Esophagus (tissue), 2 donors: ENCODE measurements at regions not wholly inside any gene's neighbourhood (a gene's known extent, or its start where the extent isn't known, plus 50 kb on each side); places are given as distances from the start of the nearest gene placed in this dataset.

Source experiments
- H3K27ac ChIP-seq, 2 donors: one replicate each; pipeline ENCODE4 v1.5.1; 2013; ENCODE audit warnings: low read depth in 2 of 2, mild to moderate bottlenecking in 2 of 2, inconsistent platforms in 1 of 2, low read length in 1 of 2, moderate library complexity in 1 of 2
- H3K27me3 ChIP-seq, 2 donors: one replicate each; pipeline ENCODE4 v1.6.1; 2013; ENCODE audit warnings: low read length in 2 of 2, control low read depth in 1 of 2, mild to moderate bottlenecking in 1 of 2; ENCODE audit not compliant: insufficient read depth in 2 of 2, control insufficient read depth in 1 of 2
- H3K36me3 ChIP-seq, 2 donors: one replicate each; pipeline ENCODE4 v1.6.1; 2013; ENCODE audit warnings: low read length in 1 of 2; ENCODE audit not compliant: control insufficient read depth in 2 of 2, insufficient read depth in 2 of 2
- H3K4me1 ChIP-seq, 2 donors: one replicate each; pipeline ENCODE4 v1.6.1; 2013; ENCODE audit warnings: low read length in 1 of 2; ENCODE audit not compliant: control insufficient read depth in 2 of 2, insufficient read depth in 2 of 2
- H3K4me3 ChIP-seq, 2 donors: one replicate each; pipeline ENCODE4 v1.5.1; 2013; ENCODE audit warnings: low read length in 2 of 2, mild to moderate bottlenecking in 2 of 2, low read depth in 1 of 2, moderate library complexity in 1 of 2
- H3K9me3 ChIP-seq, 2 donors: one replicate each; pipeline ENCODE4 v1.6.1; 2013; ENCODE audit warnings: mild to moderate bottlenecking in 2 of 2, low read depth in 1 of 2, low read length in 1 of 2, moderate library complexity in 1 of 2; ENCODE audit not compliant: control insufficient read depth in 2 of 2, insufficient read depth in 1 of 2
- WGBS, 2 donors: extraction: QIAGEN DNeasy Blood & Tissue Kit; methylation state at CpG; one replicate each; pipeline ENCODE4 v1.1.7; 2013; 5-methylcytosine and 5-hydroxymethylcytosine counted together
- donor health status: healthy with polysubstance abuse.
- donor health status: Bipolar disorder and iron deficiency.

GRCh38 chr3:159209459-159209858, 407.6 kb downstream of the MFSD1 start:
- WGBS, 2 donors = 74 to 76% methylated on average over 4 of the region's 4 CpGs

DNA sequence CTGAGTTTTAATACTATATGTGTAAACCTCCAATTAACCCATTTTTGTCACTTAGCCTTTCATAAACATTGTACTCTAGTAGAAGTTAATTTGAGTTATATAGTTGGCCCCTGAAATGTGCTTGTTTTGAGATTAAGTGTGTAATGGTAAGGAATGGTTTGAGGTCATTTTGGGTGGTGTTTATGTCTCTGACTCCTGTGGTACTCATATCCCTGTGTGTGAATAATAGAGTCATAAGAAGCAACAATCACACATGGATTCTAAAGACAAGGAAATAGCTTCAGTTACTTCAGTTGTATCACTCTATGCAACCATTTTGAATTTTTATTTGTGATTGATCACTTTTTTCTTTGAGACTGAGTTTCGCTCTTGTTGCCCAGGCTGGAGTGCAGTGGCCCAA, 408.5 kb downstream of the MFSD1 start:
- H3K4me1 ChIP-seq = no peaks in the 10 kb centered on the region
- no peak overlapping the region for H3K27ac ChIP-seq
- no peaks in the 10 kb centered on the region for H3K27me3 ChIP-seq
- no peaks in the 10 kb centered on the region for H3K9me3 ChIP-seq
- H3K36me3 ChIP-seq = no peaks in the 10 kb centered on the region
- H3K4me3 ChIP-seq = no peak overlapping the region
- 80 to 92% methylated on average over 1 of the region's 1 CpG for WGBS, 2 donors

More at GRCh38 chr3:159209459-159209858, 407.6 kb downstream of the MFSD1 start:
- Histone ChIP-seq H3K4me3 (no peak overlapping the region), H3K27ac (no peak overlapping the region), H3K9me3 (no peaks in the 10 kb centered on the region), H3K4me1 (no peaks in the 10 kb centered on the region), H3K27me3 (no peaks in the 10 kb centered on the region), H3K36me3 (no peaks in the 10 kb centered on the region)

DNA sequence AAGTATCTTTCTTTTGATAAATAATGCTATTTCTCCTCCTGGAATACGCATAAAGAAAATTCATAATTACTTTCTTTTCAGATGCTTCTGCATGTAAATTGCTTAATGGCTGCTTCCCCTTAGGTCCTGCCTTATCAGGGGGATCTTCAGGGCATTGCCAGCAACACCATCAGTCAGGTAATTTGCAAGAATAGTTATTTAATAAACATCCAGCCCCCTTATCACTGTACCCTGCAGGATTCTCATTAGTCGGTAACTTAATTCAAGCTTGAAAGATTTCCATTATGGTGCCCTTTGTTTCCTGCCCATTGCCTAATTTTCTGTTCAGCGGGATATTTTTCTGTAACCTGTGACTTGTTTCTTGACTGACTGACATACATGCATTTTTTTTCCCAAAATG, 414.5 kb downstream of the MFSD1 start:
- H3K4me3 ChIP-seq = no peak overlapping the region
- H3K9me3 ChIP-seq = no peaks in the 10 kb centered on the region
- no peaks in the 10 kb centered on the region for H3K4me1 ChIP-seq
- 92 to 94% methylated on average over 3 of the region's 3 CpGs for WGBS, 2 donors
- H3K36me3 ChIP-seq = no peaks in the 10 kb centered on the region
- no peak overlapping the region for H3K27ac ChIP-seq
- H3K27me3 ChIP-seq = no peaks in the 10 kb centered on the region

DNA sequence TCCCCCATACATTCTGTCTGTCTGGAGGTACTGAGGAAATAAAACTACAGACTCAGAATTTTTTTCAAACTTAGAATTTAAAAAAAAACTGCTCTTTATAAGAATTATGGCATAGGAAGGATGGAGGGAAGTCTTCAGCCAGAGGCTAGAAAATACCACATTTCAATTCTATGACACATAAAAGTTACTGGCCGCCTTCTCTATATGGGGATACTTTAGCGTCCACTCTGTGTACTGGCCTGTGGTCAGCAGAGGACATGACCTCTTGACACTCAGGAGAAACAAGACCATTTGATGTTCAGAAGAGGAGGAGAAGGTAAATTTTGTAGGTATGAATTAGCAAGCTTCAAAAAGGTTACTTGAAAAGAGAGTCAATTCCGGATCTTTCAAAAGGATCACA, 417.4 kb downstream of the MFSD1 start:
- 92 to 94% methylated on average over 3 of the region's 3 CpGs for WGBS, 2 donors
- Histone ChIP-seq H3K4me1 (no peaks in the 10 kb centered on the region), H3K36me3 (no peaks in the 10 kb centered on the region), H3K9me3 (no peaks in the 10 kb centered on the region), H3K4me3 (no peak overlapping the region), H3K27me3 (no peaks in the 10 kb centered on the region), H3K27ac (no peak overlapping the region)

DNA sequence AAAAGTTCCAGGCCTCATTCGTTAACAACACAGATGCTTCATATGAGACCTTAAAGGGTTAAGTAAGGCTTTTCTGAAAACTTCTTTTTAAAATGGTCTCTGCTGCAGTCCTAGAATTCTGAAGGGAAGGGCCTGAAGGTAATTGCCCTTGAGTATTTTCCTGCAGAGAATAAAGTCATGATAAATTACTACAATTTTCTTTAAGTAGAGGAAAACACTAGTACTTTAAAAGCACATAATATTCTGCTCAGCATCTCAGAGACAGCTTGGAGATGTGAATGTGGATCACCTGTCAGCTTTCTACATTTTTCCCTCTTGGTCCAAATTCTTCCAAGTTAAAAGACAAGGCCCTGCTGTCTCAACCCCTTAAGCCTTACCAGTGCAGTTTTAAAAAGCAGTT, 419.5 kb downstream of the MFSD1 start:
- 73 to 82% methylated on average over 1 of the region's 1 CpG for WGBS, 2 donors
- H3K27me3 ChIP-seq = no peaks in the 10 kb centered on the region
- no peaks in the 10 kb centered on the region for H3K36me3 ChIP-seq
- H3K4me3 ChIP-seq = no peak overlapping the region
- H3K4me1 ChIP-seq = no peaks in the 10 kb centered on the region
- H3K27ac ChIP-seq = no peak overlapping the region
- no peaks in the 10 kb centered on the region for H3K9me3 ChIP-seq

- no peaks in the 10 kb centered on the region for H3K4me1 ChIP-seq
- H3K27ac ChIP-seq = no peak overlapping the region
- no peaks in the 10 kb centered on the region for H3K27me3 ChIP-seq
- H3K36me3 ChIP-seq = no peaks in the 10 kb centered on the region
- H3K9me3 ChIP-seq = no peaks in the 10 kb centered on the region
- WGBS, 2 donors = 71% methylated on average over 5 of the region's 5 CpGs
- no peak overlapping the region for H3K4me3 ChIP-seq
These were observed 427.3 kb downstream of the MFSD1 start for GRCh38 chr3:159229116-159229680.

DNA sequence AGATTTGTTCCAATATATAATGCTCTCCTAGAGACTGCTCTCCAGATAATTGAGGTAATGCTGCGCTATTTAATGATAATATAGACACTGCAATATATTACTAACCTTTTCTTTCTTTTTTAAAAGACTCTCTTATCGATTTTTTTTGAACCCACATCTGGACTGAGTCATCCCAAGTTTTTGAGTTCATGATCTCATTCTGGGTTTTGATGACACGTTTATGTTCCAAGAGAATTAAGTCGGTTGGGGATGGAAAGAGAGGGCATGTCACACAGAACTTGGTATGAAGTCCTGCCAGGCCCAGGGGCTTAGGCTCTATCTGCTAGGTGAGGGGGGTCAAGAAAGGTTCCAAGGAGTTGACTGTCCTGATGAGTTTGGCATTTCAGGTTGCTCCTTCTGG, 431.1 kb downstream of the MFSD1 start:
- no peaks in the 10 kb centered on the region for H3K27me3 ChIP-seq
- no peaks in the 10 kb centered on the region for H3K36me3 ChIP-seq
- 68 to 70% methylated on average over 4 of the region's 4 CpGs for WGBS, 2 donors
- H3K27ac ChIP-seq = no peak overlapping the region
- no peaks in the 10 kb centered on the region for H3K4me1 ChIP-seq
- no peaks in the 10 kb centered on the region for H3K9me3 ChIP-seq
- no peak overlapping the region for H3K4me3 ChIP-seq

DNA sequence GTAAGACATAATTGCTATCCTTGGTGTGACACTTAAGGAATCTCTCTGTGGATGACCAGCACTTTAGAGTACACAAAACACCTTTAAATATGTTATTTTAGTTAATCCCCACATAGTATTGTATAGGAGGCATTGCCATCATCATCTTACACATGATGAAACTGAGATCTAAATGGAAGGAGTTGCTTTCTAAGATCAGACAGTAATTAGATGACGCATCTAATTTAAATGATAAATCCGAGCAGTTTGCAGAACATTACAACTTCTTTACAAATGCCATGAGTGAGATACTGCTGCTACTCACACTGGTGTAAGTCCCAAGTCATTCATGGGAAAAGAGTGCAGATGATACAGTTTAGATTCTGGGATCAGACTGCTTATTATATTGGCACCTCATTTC, 431.9 kb downstream of the MFSD1 start:
- WGBS, 2 donors = 65 to 82% methylated on average over 2 of the region's 2 CpGs
- Histone ChIP-seq H3K9me3 (no peaks in the 10 kb centered on the region), H3K4me3 (no peak overlapping the region), H3K4me1 (no peaks in the 10 kb centered on the region), H3K27me3 (no peaks in the 10 kb centered on the region), H3K36me3 (no peaks in the 10 kb centered on the region), H3K27ac (no peak overlapping the region)

GRCh38 chr3:159234306-159234705, 432.5 kb downstream of the MFSD1 start:
- Histone ChIP-seq H3K27ac (no peak overlapping the region), H3K4me1 (no peaks in the 10 kb centered on the region), H3K9me3 (no peaks in the 10 kb centered on the region), H3K4me3 (no peak overlapping the region), H3K36me3 (no peaks in the 10 kb centered on the region), H3K27me3 (no peaks in the 10 kb centered on the region)
- WGBS, 2 donors = 24 to 43% methylated on average over 3 of the region's 3 CpGs

DNA sequence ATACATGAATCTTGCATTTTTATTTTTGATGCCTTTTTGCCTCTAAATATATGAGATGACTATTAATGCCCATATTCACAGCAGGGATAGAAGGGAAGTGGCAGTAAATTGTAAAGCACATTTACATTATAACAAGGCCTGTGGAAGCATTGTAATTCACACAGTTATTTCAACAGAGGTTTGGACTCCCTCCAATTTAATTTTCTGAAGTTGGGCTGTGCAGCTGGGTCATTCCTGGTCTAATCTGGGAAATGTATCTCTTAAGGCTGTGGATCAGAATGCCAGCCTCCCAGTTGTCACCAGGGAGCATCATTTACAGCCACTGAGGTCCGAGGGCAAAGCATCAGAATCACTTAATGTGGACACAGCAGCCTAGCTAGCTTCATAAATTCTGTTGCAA, 434.5 kb downstream of the MFSD1 start:
- no peaks in the 10 kb centered on the region for H3K4me1 ChIP-seq
- no peak overlapping the region for H3K4me3 ChIP-seq
- 65 to 68% methylated on average over 1 of the region's 1 CpG for WGBS, 2 donors
- no peaks in the 10 kb centered on the region for H3K9me3 ChIP-seq
- no peaks in the 10 kb centered on the region for H3K27me3 ChIP-seq
- no peaks in the 10 kb centered on the region for H3K36me3 ChIP-seq
- H3K27ac ChIP-seq = no peak overlapping the region
